BJ (cell line): ENCODE measurements at regions not wholly inside any gene's neighbourhood (a gene's known extent, or its start where the extent isn't known, plus 50 kb on each side); places are given as distances from the start of the nearest gene placed in this dataset.

Source experiments
- CTCF ChIA-PET: fragments of 350-600 bp; formaldehyde crosslinking; extraction: SDS; loops from one replicate; lab custom pipeline; 2021; ENCODE audit warnings: antibody characterized with exemption, inconsistent platforms; lab: Yijun Ruan, JAX
- POLR2A ChIA-PET: fragments of 300-600 bp; sonication (Branson Sonifier 250); formaldehyde crosslinking; extraction: SDS; loops from one replicate; lab custom pipeline; 2021; ENCODE audit warnings: antibody characterized with exemption; lab: Charles Lee
- DNase-seq: peaks from one replicate; pipeline ENCODE4 v3.0.0-alpha.2; 2011; ENCODE audit warnings: low read depth
- H3K27me3 ChIP-seq: 2 replicates; pipeline ENCODE4 v1.6.0; 2011; ENCODE audit warnings: low read length; ENCODE audit not compliant: control insufficient read depth, insufficient read depth
- H3K36me3 ChIP-seq: 2 replicates; pipeline ENCODE4 v1.5.1; 2011; ENCODE audit warnings: low read length; ENCODE audit not compliant: control insufficient read depth, insufficient read depth
- H3K4me3 ChIP-seq: 2 replicates; pipeline ENCODE4 v1.5.1; 2011; ENCODE audit warnings: low read depth, mild to moderate bottlenecking, control low read depth, low read length
- TF ChIP-seq, protein P1 (sequence below): IDR thresholded peaks from 2 replicates; pipeline ENCODE4 v1.5.1; 2011; ENCODE audit warnings: low read depth, mild to moderate bottlenecking, control low read depth, inconsistent platforms, low read length, moderate library complexity; ENCODE audit not compliant: insufficient read depth

DNA sequence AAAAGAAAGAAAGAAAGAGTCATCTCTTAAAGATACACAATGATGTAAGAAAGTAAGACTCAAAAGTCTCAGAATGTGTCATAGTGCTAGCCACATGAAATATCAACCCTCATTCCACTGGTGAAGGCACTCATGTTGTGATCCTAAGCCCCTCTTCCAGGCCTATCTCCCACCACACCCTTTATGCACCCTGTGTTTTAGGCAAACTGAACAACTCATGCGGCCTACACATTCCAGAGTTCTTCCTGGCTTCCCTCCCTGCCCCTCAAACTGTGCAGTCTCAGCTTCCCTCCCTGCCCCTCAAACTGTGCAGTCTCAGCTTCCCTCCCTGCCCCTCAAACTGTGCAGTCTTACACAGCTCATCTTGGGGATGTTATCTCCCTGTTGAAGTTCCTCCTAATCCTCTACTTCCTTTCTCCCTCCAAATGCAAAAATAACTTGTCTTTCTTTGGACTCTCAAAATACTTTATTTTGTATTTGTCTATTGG is 69.0 kb upstream of the FNDC3B start:
- DNase-seq = no peak
- no peak overlapping the region for H3K4me3 ChIP-seq
- no peaks in the 10 kb centered on the region for H3K36me3 ChIP-seq
- ChIA-PET POLR2A (no interaction called here), CTCF (interaction anchor here (0.7 kb wide), 1 partner anchor 267 kb away, joined by 3 read pairs; no protein-coding TSS in a partner anchor)
- TF ChIP-seq, protein P1, sequence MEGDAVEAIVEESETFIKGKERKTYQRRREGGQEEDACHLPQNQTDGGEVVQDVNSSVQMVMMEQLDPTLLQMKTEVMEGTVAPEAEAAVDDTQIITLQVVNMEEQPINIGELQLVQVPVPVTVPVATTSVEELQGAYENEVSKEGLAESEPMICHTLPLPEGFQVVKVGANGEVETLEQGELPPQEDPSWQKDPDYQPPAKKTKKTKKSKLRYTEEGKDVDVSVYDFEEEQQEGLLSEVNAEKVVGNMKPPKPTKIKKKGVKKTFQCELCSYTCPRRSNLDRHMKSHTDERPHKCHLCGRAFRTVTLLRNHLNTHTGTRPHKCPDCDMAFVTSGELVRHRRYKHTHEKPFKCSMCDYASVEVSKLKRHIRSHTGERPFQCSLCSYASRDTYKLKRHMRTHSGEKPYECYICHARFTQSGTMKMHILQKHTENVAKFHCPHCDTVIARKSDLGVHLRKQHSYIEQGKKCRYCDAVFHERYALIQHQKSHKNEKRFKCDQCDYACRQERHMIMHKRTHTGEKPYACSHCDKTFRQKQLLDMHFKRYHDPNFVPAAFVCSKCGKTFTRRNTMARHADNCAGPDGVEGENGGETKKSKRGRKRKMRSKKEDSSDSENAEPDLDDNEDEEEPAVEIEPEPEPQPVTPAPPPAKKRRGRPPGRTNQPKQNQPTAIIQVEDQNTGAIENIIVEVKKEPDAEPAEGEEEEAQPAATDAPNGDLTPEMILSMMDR = no peak
- H3K27me3 ChIP-seq = no peaks in the 10 kb centered on the region

DNA sequence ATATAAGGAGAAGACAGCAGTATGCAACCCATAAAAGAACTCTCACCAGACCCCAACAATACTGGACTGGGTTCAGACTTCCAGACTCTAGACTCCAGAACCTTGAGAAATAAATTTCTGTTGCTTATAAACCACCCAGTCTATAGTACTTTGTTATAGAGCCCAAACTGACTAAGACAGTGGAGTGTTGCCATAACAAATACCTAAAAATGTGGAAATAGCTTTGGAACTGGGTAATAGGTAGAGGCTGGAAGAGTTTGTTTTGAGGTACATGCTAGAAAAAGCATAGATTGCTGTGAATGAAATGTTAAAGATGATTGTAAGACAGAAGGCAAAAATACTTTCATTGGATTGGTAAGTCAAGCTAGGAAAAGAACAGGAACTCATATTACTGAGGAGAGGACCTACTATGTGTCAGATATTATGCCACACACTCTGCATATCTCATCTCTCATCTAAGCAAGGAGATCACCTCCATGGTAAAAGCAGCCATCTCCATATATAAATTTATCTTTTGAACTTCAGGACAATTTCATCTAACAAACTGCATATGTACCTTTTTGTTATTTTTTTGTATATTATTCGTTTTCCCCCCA is 67.4 kb upstream of the FNDC3B start:
- no peaks in the 10 kb centered on the region for H3K27me3 ChIP-seq
- ChIA-PET POLR2A (no interaction called here), CTCF (interaction anchor here (0.7 kb wide), 1 partner anchor 11 kb away, joined by 3 read pairs; no protein-coding TSS in a partner anchor)
- H3K4me3 ChIP-seq = no peak overlapping the region
- DNase-seq = no peak
- TF ChIP-seq, protein P1 = no peak
- H3K36me3 ChIP-seq = no peaks in the 10 kb centered on the region

DNA sequence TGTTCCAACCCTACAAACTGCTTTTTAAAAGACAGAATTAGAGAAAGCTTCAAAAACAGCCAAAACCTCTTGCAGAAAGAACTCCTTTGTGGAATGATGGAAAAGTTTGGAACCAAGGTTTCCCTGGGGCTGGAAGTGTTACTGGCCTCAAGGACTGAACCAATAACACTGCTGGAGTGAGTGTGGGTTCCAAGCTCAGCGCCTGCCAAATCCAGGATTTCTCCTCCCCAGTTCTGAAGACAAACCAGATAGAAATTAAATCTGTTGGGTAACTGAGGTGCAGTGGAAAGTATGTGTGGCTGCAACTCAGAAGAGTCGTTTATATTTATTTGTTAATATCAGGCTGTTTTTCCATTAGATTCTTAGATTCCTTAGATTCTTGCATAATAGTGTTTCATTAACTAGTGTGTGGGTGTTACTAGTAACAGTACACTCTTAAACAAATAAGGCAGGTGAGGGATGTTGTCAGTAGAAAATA is 66.5 kb upstream of the FNDC3B start:
- Histone ChIP-seq H3K27me3 (no peaks in the 10 kb centered on the region), H3K36me3 (no peaks in the 10 kb centered on the region), H3K4me3 (no peak overlapping the region)
- DNase-seq = no peak
- TF ChIP-seq, protein P1 = peak; percentile 7; the same call in 1 of the 2 replicates
- CTCF ChIA-PET = no interaction called here
- POLR2A ChIA-PET = no interaction called here

DNA sequence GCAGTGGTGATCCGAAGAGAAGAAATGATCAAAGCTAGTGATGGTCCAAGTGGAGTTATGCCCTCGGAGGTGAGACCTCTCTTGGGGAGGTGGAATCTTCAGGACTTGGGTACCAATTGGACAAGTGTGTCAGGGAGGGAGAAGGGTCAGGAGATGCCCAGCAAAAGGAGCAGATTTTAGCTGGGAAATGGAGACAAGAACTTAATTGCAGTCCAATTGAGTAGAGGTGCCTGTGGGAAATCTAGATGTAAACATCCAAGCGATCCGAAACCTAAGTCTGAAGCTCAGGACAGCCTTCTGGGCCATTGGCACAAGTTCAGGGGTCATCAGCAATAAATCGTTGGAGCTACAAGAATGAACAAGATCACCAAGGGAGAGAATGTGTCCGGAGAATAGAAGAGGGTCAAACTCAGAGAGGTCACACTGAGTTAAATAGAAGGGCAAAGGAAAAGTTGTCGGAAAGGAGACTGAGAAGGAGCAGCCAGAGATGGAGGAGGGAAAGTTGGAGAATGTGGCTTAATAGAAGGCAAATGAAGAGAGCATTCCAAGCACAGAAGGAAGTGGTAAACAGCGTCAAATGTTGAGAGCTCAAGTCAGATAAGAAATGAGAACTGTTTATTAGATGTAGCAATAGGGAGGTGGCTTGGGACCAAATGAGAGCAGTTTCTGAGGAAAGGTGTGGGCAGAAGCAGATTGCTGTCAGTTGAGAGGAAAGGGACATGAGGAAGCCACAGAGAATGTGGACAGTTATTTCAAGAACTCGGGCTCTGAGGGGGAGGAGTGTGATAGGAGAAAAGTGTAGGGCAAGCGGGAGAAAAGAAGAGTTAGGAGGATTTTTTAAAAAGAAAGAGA is 64.2 kb upstream of the FNDC3B start:
- Histone ChIP-seq H3K4me3 (no peak overlapping the region), H3K36me3 (no peaks in the 10 kb centered on the region; the same call in 1 of the 2 replicates), H3K27me3 (no peaks in the 10 kb centered on the region)
- ChIA-PET CTCF (interaction anchor here (1.0 kb wide), 1 partner anchor 9 kb away, joined by 3 read pairs; no protein-coding TSS in a partner anchor), POLR2A (no interaction called here)
- peak; percentile 64 for DNase-seq
- TF ChIP-seq, protein P1 = no peak

DNA sequence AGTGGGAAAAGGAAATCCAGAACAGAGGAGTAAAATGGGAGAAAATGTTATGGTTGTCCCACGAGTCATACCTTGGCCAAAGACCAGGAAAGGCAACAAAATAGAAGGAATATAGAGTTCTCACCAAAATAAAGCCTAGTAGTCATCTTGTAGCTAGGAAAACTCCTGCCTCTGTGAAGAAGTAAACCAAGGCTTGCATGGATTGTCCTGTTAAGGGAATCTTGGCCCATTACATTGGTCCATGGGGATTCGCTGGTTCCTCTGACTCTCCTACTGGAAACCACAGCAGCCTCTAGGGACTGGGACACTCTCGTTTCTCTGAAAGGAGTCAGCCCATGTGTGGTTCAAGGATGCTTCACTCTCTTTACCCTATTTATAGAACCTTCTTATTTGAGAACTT is 62.9 kb upstream of the FNDC3B start:
- Histone ChIP-seq H3K36me3 (no peaks in the 10 kb centered on the region; the same call in 1 of the 2 replicates), H3K4me3 (no peak overlapping the region), H3K27me3 (no peaks in the 10 kb centered on the region)
- POLR2A ChIA-PET = no interaction called here
- DNase-seq = no peak
- TF ChIP-seq, protein P1 = no peak
- CTCF ChIA-PET = no interaction called here
